ENCODE measurements at regions not wholly inside any gene's neighbourhood (a gene's known extent, or its start where the extent isn't known, plus 50 kb on each side); places are given as distances from the start of the nearest gene placed in this dataset.
"Not testable (repeated sequence)": the region's sequence is repeated elsewhere in the genome, so short reads cannot be mapped to it uniquely, and the experiment has no call there.

GRCh38 chrX:129361576-129361975, 161.7 kb downstream of the SMARCA1 start:
- no peaks in the 10 kb centered on the region for H3K27me3 Mint-ChIP-seq
- no peaks in the 10 kb centered on the region for H3K4me1 Mint-ChIP-seq
- DNase-seq (no peak), ATAC-seq (no peak)
- ChIA-PET CTCF (interaction anchor here (1.8 kb wide), 1 partner anchor 10 kb away, joined by 6 read pairs; no protein-coding TSS in a partner anchor), POLR2A (no interaction called here)
- H3K27ac Mint-ChIP-seq, result no peak overlapping the region
- H3K36me3 Mint-ChIP-seq (ENCODE audit: low read depth), result no peaks in the 10 kb centered on the region
- no peak overlapping the region for H3K4me3 Mint-ChIP-seq
- intact Hi-C loops (cut with DNase I, micrococcal nuclease), result loop anchor here in 1 of 2 experiments (2.0 to 5.0 kb wide), 2 partner anchors 545 to 1254 kb away; no protein-coding TSS in a partner anchor
- no peaks in the 10 kb centered on the region for H3K9me3 Mint-ChIP-seq (ENCODE audit: low read depth)

GRCh38 chrX:129360175-129360574, 163.1 kb downstream of the SMARCA1 start:
- Mint-ChIP-seq H3K27me3 (no peaks in the 10 kb centered on the region), H3K36me3 (ENCODE audit: low read depth) (no peaks in the 10 kb centered on the region), H3K4me1 (no peaks in the 10 kb centered on the region), H3K4me3 (no peak overlapping the region), H3K9me3 (ENCODE audit: low read depth) (no peaks in the 10 kb centered on the region), H3K27ac (no peak overlapping the region)
- ChIA-PET POLR2A (no interaction called here), CTCF (no interaction called here)
- DNase-seq (peak; percentile 58), ATAC-seq (peak; percentile 44)
- intact Hi-C loops (cut with DNase I, micrococcal nuclease), result loop anchor here in 1 of 2 experiments (1.0 to 5.0 kb wide), 3 partner anchors 42 to 1253 kb away; no protein-coding TSS in a partner anchor

GRCh38 chrX:129359269-129359668, 164.0 kb downstream of the SMARCA1 start:
- DNase-seq, result peak; percentile 4
- H3K27ac Mint-ChIP-seq, result no peak overlapping the region
- no peaks in the 10 kb centered on the region for H3K27me3 Mint-ChIP-seq
- H3K4me1 Mint-ChIP-seq, result no peaks in the 10 kb centered on the region
- CTCF ChIA-PET, result no interaction called here
- no peaks in the 10 kb centered on the region for H3K9me3 Mint-ChIP-seq (ENCODE audit: low read depth)
- POLR2A ChIA-PET, result no interaction called here
- ATAC-seq, result no peak
- no peak overlapping the region for H3K4me3 Mint-ChIP-seq
- H3K36me3 Mint-ChIP-seq (ENCODE audit: low read depth), result no peaks in the 10 kb centered on the region
- intact Hi-C loops (cut with DNase I, micrococcal nuclease), result no loop called here

GRCh38 chrX:129357428-129357827, 165.9 kb downstream of the SMARCA1 start:
- H3K27me3 Mint-ChIP-seq; H3K36me3 Mint-ChIP-seq (ENCODE audit: low read depth); POLR2A ChIA-PET; intact Hi-C loops (cut with DNase I, micrococcal nuclease); H3K4me3 Mint-ChIP-seq; H3K4me1 Mint-ChIP-seq; ATAC-seq; H3K27ac Mint-ChIP-seq; DNase-seq; CTCF ChIA-PET; H3K9me3 Mint-ChIP-seq (ENCODE audit: low read depth): not testable (repeated sequence)

GRCh38 chrX:129347291-129347690, 176.0 kb downstream of the SMARCA1 start:
- Mint-ChIP-seq H3K4me3 (no peak overlapping the region), H3K27me3 (no peaks in the 10 kb centered on the region), H3K27ac (no peak overlapping the region), H3K36me3 (ENCODE audit: low read depth) (no peaks in the 10 kb centered on the region), H3K4me1 (no peaks in the 10 kb centered on the region), H3K9me3 (ENCODE audit: low read depth) (peaks cover 5% of the 10 kb centered on the region)
- POLR2A ChIA-PET, result no interaction called here
- intact Hi-C loops (cut with DNase I, micrococcal nuclease), result no loop called here
- CTCF ChIA-PET, result no interaction called here
- no peak for ATAC-seq
- DNase-seq, result no peak

GRCh38 chrX:129346574-129346973, 176.7 kb downstream of the SMARCA1 start:
- peaks cover 5% of the 10 kb centered on the region for H3K9me3 Mint-ChIP-seq (ENCODE audit: low read depth)
- CTCF ChIA-PET, result no interaction called here
- H3K27me3 Mint-ChIP-seq, result no peaks in the 10 kb centered on the region
- H3K4me3 Mint-ChIP-seq, result no peak overlapping the region
- no peaks in the 10 kb centered on the region for H3K36me3 Mint-ChIP-seq (ENCODE audit: low read depth)
- ATAC-seq (no peak), DNase-seq (no peak)
- no peak overlapping the region for H3K27ac Mint-ChIP-seq
- POLR2A ChIA-PET, result no interaction called here
- H3K4me1 Mint-ChIP-seq, result no peaks in the 10 kb centered on the region
- intact Hi-C loops (cut with DNase I, micrococcal nuclease), result no loop called here

- H3K4me1 Mint-ChIP-seq; H3K27ac Mint-ChIP-seq; DNase-seq; H3K4me3 Mint-ChIP-seq; H3K27me3 Mint-ChIP-seq; ATAC-seq; intact Hi-C loops (cut with DNase I, micrococcal nuclease); H3K36me3 Mint-ChIP-seq (ENCODE audit: low read depth); H3K9me3 Mint-ChIP-seq (ENCODE audit: low read depth); POLR2A ChIA-PET; CTCF ChIA-PET: not testable (repeated sequence)
Observed at GRCh38 chrX:129337264-129337663, 186.0 kb downstream of the SMARCA1 start.

GRCh38 chrX:129323115-129323514, 200.2 kb downstream of the SMARCA1 start:
- H3K27me3 Mint-ChIP-seq, result no peaks in the 10 kb centered on the region
- no peaks in the 10 kb centered on the region for H3K9me3 Mint-ChIP-seq (ENCODE audit: low read depth)
- DNase-seq (no peak), ATAC-seq (no peak)
- H3K36me3 Mint-ChIP-seq (ENCODE audit: low read depth), result no peaks in the 10 kb centered on the region
- intact Hi-C loops (cut with DNase I, micrococcal nuclease), result no loop called here
- H3K4me3 Mint-ChIP-seq, result no peak overlapping the region
- ChIA-PET CTCF (interaction anchor here (0.5 kb wide), 1 partner anchor 628 kb away, joined by 3 read pairs; no protein-coding TSS in a partner anchor), POLR2A (no interaction called here)
- H3K4me1 Mint-ChIP-seq, result no peaks in the 10 kb centered on the region
- no peak overlapping the region for H3K27ac Mint-ChIP-seq

GRCh38 chrX:129318375-129318774, 204.9 kb downstream of the SMARCA1 start:
- ChIA-PET CTCF (no interaction called here), POLR2A (no interaction called here)
- Mint-ChIP-seq H3K27me3 (no peaks in the 10 kb centered on the region), H3K4me1 (no peaks in the 10 kb centered on the region), H3K9me3 (ENCODE audit: low read depth) (no peaks in the 10 kb centered on the region), H3K27ac (no peak overlapping the region), H3K36me3 (ENCODE audit: low read depth) (no peaks in the 10 kb centered on the region), H3K4me3 (no peak overlapping the region)
- ATAC-seq, result no peak
- intact Hi-C loops (cut with DNase I, micrococcal nuclease), result loop anchor here in 1 of 2 experiments (1.0 to 2.0 kb wide), 2 partner anchors 42 to 144 kb away; no protein-coding TSS in a partner anchor
- DNase-seq, result peak; percentile 8

GRCh38 chrX:129316461-129316860, 206.8 kb downstream of the SMARCA1 start:
- ChIA-PET POLR2A (no interaction called here), CTCF (no interaction called here)
- Mint-ChIP-seq H3K4me1 (no peaks in the 10 kb centered on the region), H3K36me3 (ENCODE audit: low read depth) (no peaks in the 10 kb centered on the region), H3K4me3 (no peak overlapping the region), H3K27ac (no peak overlapping the region), H3K27me3 (no peaks in the 10 kb centered on the region), H3K9me3 (ENCODE audit: low read depth) (no peaks in the 10 kb centered on the region)
- intact Hi-C loops (cut with DNase I, micrococcal nuclease), result no loop called here
- ATAC-seq (no peak), DNase-seq (no peak)

- H3K4me3 Mint-ChIP-seq, result no peak overlapping the region
- ChIA-PET POLR2A (no interaction called here), CTCF (no interaction called here)
- no peaks in the 10 kb centered on the region for H3K4me1 Mint-ChIP-seq
- H3K36me3 Mint-ChIP-seq (ENCODE audit: low read depth), result no peaks in the 10 kb centered on the region
- ATAC-seq (no peak), DNase-seq (no peak)
- intact Hi-C loops (cut with DNase I, micrococcal nuclease), result no loop called here
- H3K27me3 Mint-ChIP-seq, result no peaks in the 10 kb centered on the region
- H3K27ac Mint-ChIP-seq, result no peak overlapping the region
- H3K9me3 Mint-ChIP-seq (ENCODE audit: low read depth), result no peaks in the 10 kb centered on the region
Observed at GRCh38 chrX:129310000-129310399, 213.3 kb downstream of the SMARCA1 start.

GRCh38 chrX:129262912-129263311, 260.4 kb downstream of the SMARCA1 start:
- H3K27ac Mint-ChIP-seq, result no peak overlapping the region
- H3K4me1 Mint-ChIP-seq, result no peaks in the 10 kb centered on the region
- no peaks in the 10 kb centered on the region for H3K36me3 Mint-ChIP-seq (ENCODE audit: low read depth)
- CTCF ChIA-PET, result no interaction called here
- intact Hi-C loops (cut with DNase I, micrococcal nuclease), result no loop called here
- H3K27me3 Mint-ChIP-seq, result peaks cover 1% of the 10 kb centered on the region
- POLR2A ChIA-PET, result no interaction called here
- ATAC-seq, result no peak
- peaks cover 2% of the 10 kb centered on the region for H3K9me3 Mint-ChIP-seq (ENCODE audit: low read depth)
- H3K4me3 Mint-ChIP-seq, result no peak overlapping the region
- DNase-seq, result no peak

- H3K36me3 Mint-ChIP-seq (ENCODE audit: low read depth); H3K27ac Mint-ChIP-seq; H3K27me3 Mint-ChIP-seq; DNase-seq; POLR2A ChIA-PET; H3K4me1 Mint-ChIP-seq; H3K4me3 Mint-ChIP-seq; H3K9me3 Mint-ChIP-seq (ENCODE audit: low read depth); intact Hi-C loops (cut with DNase I, micrococcal nuclease); ATAC-seq: not testable (repeated sequence)
- CTCF ChIA-PET, result interaction anchor here (0.6 kb wide), 1 partner anchor 70 kb away, joined by 3 read pairs; no protein-coding TSS in a partner anchor
Observed at GRCh38 chrX:129255516-129255915, 267.8 kb downstream of the SMARCA1 start.

All from activated CD4-positive, alpha-beta T cell treated with anti-CD3 and anti-CD28 coated beads for 36 hours (primary cell).